ENCODE measurements at regions not wholly inside any gene's neighbourhood (a gene's known extent, or its start where the extent isn't known, plus 50 kb on each side); places are given as distances from the start of the nearest gene placed in this dataset.
"Not testable (repeated sequence)": the region's sequence is repeated elsewhere in the genome, so short reads cannot be mapped to it uniquely, and the experiment has no call there.

GRCh38 chr16:29124162-29124561, 139.3 kb downstream of the LAT start:
- DNase-seq = not testable (repeated sequence)

GRCh38 chr16:29120680-29121079, 135.8 kb downstream of the LAT start:
- DNase-seq = not testable (repeated sequence)

GRCh38 chr16:29118301-29118957, 133.6 kb downstream of the LAT start:
- DNase-seq = not testable (repeated sequence)

- no peak for DNase-seq
Measured at GRCh38 chr16:29117631-29118030, 132.8 kb downstream of the LAT start.

DNA sequence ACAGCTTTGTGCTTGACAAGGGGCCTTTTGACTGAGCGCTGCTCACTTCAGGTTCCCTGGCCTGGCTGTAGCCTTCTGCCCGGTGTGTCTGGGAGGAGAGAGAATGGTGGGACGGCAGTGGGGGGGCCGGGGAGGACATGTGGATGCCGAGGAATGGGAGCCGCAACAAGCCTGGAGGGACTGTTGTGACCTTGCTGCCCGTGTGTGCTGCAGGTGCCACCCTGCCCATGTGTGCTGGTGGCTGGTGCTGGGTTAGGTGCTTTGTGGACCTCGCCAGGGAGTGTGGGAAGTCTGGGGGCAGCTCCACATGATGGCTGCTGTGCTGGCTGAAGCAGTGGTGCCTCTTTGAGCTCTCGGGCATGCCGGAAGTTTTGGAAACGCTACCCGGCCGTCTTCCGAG, 132.1 kb downstream of the LAT start:
- no peak for DNase-seq

GRCh38 chr16:29116207-29116606, 131.4 kb downstream of the LAT start:
- DNase-seq = not testable (repeated sequence)

DNA sequence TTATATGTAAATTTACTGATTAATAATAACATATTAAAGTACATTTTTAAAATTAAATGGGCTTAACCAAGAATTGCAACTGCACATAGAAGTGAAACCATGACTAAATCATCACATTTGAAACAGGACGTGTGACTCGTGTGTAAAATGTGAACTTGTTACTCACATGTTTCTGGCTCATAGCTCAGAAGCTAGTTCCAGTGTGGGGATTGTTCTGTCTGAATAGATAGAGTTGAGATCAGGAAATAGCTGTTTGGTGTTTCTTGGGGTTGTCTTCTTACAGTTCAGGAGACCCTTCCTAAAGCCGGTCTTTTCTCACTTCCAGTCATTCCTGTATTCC, 130.9 kb downstream of the LAT start:
- DNase-seq = not testable (repeated sequence)

DNA sequence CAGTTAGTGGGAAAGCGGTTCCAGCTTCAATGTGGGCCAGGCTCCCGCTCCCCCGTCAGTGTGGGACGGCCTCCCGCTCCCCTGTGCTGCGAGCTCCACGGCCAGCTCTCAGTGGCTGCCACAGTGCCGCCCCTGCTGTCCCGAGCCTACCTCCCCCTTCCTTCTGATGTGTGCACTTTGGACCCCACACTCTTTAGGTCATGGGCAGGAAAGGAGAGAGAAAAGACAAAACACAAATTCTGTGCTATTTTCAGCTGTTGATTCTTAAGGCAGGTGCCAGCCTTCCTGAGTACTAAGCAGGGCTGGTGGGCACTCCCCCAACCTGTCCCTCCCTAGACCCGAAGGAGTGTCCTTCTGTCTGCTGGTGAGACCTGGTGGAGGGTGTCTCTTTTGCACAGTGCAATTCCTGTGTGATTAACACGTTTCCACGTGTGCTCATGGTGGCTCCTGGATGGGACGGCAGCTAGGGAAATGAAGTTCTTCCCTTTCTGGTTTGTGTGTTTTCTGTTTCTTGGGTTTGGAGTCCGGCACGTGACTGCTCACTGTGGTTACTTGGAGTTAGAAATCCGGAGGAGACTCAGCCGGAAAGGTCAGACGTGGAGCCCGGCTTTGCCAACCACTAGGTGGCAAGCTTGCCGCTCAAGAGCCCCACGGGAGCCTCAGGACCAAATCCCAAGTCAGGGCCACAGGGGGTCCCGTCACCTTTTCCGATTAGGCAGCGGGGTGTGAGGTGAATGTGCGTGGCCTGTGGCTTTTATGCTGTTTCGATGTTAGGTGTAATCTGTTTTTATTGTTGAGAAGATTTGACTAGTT, 130.3 kb downstream of the LAT start:
- DNase-seq = not testable (repeated sequence)

DNA sequence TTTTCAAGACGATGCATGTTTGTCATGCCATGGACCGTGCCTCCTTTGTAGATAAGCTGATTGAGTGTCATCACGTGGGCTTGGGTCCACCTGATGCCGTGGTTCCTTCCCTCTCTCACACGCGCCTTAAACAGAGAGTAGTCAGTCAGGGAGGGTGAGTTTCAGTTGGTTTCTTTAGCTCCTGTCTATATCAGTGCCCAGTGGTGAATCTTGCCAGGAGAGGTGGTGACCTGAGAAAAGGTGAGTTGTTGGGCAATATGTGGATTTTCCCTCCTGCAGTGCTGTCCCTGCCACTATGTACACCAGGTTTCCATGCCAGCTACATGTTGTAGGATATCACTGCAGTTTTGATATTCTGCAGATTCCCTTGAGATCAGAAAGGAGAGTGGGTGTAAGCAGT, 129.7 kb downstream of the LAT start:
- no peak for DNase-seq

GRCh38 chr16:29113446-29113845, 128.6 kb downstream of the LAT start:
- not testable (repeated sequence) for DNase-seq

- DNase-seq = no peak
Measured at GRCh38 chr16:29112755-29113347, 128.0 kb downstream of the LAT start.

- DNase-seq = not testable (repeated sequence)
Measured at GRCh38 chr16:29111901-29112680, 127.2 kb downstream of the LAT start.

GRCh38 chr16:29111421-29111820, 126.6 kb downstream of the LAT start:
- no peak for DNase-seq

GRCh38 chr16:29108625-29109169, 123.8 kb downstream of the LAT start:
- not testable (repeated sequence) for DNase-seq

GRCh38 chr16:29107299-29107698, 122.4 kb downstream of the LAT start:
- no peak for DNase-seq

DNA sequence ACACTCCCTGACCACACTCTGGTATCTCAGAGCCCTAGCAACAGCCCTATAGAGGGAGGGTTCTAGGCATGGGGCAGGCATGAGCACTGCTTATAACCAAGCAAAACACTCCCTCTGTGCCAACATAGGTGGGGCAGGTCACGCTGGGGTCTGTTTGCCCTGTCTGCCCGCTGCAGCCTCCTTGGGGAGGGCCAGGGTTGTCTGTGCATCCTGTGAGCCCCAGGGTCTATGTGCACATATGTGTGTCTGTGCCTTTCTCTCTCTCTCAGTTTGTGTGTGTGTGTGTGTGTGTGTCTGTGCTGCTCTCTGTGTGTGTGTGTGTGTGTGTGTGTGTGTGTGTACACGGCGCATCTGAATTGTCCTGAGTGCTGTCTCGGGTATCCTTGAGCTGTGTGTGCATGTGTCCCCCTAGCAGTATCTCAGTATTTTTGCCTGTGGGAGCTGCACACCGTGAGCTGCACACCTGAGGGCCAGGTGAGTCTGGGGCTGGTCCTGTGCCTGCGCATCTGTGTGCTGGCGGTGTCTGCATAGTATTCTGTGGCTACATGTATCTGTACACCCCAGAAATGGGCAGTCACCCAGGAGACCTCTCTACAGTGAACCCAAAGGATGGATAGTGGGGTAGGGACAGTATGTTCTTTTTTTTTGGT, 121.5 kb downstream of the LAT start:
- not testable (repeated sequence) for DNase-seq

- DNase-seq = not testable (repeated sequence)
Measured at GRCh38 chr16:29104600-29104999, 119.7 kb downstream of the LAT start.

DNA sequence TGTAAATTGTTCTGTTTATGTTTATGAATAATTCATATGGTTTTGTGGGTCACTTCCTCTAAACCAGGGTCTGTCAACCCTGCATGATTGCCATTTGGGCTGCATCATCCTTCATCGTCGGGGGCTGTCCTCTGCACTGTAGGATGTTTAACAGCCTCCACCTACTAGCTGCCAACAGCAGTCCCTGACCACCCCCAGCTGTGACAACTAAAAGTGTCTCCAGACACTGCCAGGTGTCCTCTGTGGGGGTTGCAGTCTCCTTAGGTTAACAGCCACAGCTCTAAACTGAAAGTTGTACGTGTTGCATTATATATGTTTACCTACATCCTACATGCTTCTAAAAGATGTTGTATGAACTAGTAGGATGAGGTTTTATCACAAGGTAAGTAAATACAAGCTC, 113.1 kb downstream of the LAT start:
- not testable (repeated sequence) for DNase-seq

DNA sequence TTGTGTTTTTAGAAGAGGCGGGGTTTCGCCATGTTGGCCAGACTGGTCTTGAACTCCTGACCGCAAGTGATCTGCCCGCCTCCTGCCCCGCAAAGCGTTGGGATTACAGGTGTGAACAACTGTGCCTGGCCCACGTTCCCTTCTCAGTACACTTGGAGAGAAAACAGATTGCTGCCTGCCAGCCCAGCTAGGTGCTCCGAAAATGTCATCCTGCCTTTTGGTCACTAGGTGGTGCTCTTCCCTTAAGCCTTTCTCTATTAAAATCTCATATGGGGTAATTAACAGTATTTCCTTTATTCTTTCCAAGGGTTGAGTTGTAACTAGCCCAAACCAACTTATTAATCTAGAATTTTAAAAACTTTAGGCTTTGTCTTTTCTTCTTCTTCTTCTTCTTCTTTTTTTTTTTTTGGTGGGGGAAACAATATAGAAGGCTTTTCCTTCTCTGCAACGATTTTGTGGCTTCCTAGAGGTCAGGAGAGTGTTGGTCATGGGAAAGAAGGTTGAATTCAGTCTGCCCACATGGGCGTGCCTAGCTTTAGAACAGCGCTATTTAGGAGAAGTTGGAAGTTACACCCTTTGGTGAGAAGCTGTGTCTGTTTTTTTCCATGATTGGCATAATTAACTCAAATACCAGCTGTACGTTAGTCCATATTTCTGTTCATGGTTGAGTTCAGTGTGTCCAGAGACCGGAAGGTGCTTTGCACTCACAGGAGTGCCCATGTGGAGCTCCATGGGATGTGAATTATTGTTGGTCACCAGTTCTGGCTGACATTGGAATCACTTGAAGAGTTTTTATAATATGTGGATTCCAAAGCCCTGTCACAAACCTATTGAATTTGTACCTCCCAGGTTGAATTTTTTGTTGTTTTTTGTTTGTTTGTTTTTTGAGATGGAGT, 110.1 kb downstream of the LAT start:
- DNase-seq = not testable (repeated sequence)

GRCh38 chr16:29094325-29094724, 109.5 kb downstream of the LAT start:
- not testable (repeated sequence) for DNase-seq

- not testable (repeated sequence) for DNase-seq
Measured at GRCh38 chr16:29089679-29090078, 104.8 kb downstream of the LAT start.
